Glutamatergic neuron (in vitro differentiated cells): ENCODE measurements at regions not wholly inside any gene's neighbourhood (a gene's known extent, or its start where the extent isn't known, plus 50 kb on each side); places are given as distances from the start of the nearest gene placed in this dataset.

Experiments
- DNase-seq: peaks from one replicate; pipeline ENCODE4 v3.0.0; 2022
- H3K27ac Mint-ChIP-seq: one replicate; pipeline ENCODE4 v1.8.0; 2020; ENCODE audit warnings: mild to moderate bottlenecking, mixed read lengths, inconsistent platforms; ENCODE audit not compliant: unreplicated experiment
- H3K27me3 Mint-ChIP-seq: one replicate; pipeline ENCODE4 v1.8.0; 2020; ENCODE audit warnings: mild to moderate bottlenecking, moderate library complexity, mixed read lengths, inconsistent platforms; ENCODE audit not compliant: unreplicated experiment
- H3K36me3 Mint-ChIP-seq: one replicate; pipeline ENCODE4 v1.8.0; 2020; ENCODE audit warnings: mild to moderate bottlenecking, mixed read lengths, inconsistent platforms; ENCODE audit not compliant: unreplicated experiment
- H3K4me1 Mint-ChIP-seq: one replicate; pipeline ENCODE4 v1.8.0; 2020; ENCODE audit warnings: mild to moderate bottlenecking, low read depth, mixed read lengths, inconsistent platforms; ENCODE audit not compliant: unreplicated experiment
- H3K4me3 Mint-ChIP-seq: one replicate; pipeline ENCODE4 v1.8.0; 2020; ENCODE audit warnings: mild to moderate bottlenecking, mixed read lengths, inconsistent platforms; ENCODE audit not compliant: unreplicated experiment
- H3K9me3 Mint-ChIP-seq: one replicate; pipeline ENCODE4 v1.8.0; 2020; ENCODE audit warnings: mild to moderate bottlenecking, moderate library complexity, mixed read lengths, inconsistent platforms; ENCODE audit not compliant: unreplicated experiment
- TF ChIP-seq, protein P1 (sequence below): fragments of 200-600 bp; sonication (generic); IDR thresholded peaks from one replicate; pipeline ENCODE4 v1.5.0; 2021; ENCODE audit not compliant: partially characterized antibody, unreplicated experiment

DNA sequence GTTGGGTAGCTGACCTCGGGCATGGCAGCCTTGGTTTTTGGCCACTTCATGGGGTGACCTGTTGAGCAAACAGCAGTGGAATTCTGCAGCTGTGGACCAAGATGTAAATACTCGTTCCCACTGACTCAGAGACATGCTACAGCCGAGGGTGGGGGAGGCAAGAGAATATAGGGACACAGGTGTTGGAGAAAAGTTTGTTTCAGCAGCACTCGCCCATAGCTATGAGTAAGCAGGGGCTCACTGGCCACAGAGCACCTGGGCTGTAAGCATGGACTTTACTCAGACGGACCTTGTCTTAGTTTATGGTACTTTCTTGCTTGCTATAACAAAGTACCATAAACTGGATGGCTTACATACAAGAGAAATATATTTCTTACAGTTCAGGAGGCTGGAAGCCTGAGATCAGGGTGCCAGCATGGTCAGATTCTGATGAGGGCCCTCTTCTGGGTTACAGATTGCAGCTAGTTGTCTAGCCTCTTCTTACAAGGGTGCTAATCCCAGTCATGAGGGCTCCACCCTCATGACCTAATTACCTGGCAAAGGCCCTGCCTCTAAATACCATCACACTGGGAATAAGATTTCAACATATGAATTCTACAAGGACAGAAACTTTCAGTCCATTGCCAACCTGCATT lies 437.2 kb upstream of the DAB1 start:
- TF ChIP-seq, protein P1, sequence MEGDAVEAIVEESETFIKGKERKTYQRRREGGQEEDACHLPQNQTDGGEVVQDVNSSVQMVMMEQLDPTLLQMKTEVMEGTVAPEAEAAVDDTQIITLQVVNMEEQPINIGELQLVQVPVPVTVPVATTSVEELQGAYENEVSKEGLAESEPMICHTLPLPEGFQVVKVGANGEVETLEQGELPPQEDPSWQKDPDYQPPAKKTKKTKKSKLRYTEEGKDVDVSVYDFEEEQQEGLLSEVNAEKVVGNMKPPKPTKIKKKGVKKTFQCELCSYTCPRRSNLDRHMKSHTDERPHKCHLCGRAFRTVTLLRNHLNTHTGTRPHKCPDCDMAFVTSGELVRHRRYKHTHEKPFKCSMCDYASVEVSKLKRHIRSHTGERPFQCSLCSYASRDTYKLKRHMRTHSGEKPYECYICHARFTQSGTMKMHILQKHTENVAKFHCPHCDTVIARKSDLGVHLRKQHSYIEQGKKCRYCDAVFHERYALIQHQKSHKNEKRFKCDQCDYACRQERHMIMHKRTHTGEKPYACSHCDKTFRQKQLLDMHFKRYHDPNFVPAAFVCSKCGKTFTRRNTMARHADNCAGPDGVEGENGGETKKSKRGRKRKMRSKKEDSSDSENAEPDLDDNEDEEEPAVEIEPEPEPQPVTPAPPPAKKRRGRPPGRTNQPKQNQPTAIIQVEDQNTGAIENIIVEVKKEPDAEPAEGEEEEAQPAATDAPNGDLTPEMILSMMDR, result no peak
- Mint-ChIP-seq H3K9me3 (no peaks in the 10 kb centered on the region), H3K27me3 (no peaks in the 10 kb centered on the region), H3K27ac (no peak overlapping the region), H3K4me1 (no peaks in the 10 kb centered on the region), H3K4me3 (no peak overlapping the region), H3K36me3 (no peaks in the 10 kb centered on the region)
- DNase-seq, result no peak

GRCh38 chr1:57860325-57860724 lies 436.5 kb upstream of the DAB1 start:
- Mint-ChIP-seq H3K27ac (no peak overlapping the region), H3K27me3 (no peaks in the 10 kb centered on the region), H3K9me3 (no peaks in the 10 kb centered on the region), H3K36me3 (no peaks in the 10 kb centered on the region), H3K4me1 (no peaks in the 10 kb centered on the region), H3K4me3 (no peak overlapping the region)
- DNase-seq, result no peak
- TF ChIP-seq, protein P1, result no peak

DNA sequence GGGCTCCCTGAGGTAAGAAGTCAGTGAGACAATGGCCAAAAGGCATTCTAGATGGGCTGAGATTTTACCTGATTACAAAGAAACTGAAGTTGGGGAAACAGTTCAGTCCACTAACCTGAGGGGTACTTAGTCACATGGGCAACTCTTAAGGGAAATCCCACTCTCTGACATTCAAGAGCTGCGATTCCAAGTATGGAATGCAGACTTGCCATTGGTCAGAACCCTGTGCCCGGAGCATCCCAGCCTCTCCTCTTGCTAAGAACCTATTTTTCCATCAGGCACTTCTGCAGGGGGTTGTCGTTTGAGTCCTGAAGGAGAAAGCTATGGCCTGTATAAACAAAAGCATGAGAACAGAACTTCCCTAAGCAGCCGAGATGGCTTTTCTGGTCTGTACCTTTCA lies 434.9 kb upstream of the DAB1 start:
- H3K4me1 Mint-ChIP-seq, result no peaks in the 10 kb centered on the region
- H3K27me3 Mint-ChIP-seq, result no peaks in the 10 kb centered on the region
- H3K4me3 Mint-ChIP-seq, result no peak overlapping the region
- no peaks in the 10 kb centered on the region for H3K9me3 Mint-ChIP-seq
- TF ChIP-seq, protein P1, result no peak
- no peaks in the 10 kb centered on the region for H3K36me3 Mint-ChIP-seq
- no peak for DNase-seq
- no peak overlapping the region for H3K27ac Mint-ChIP-seq

GRCh38 chr1:57857809-57858208 lies 433.9 kb upstream of the DAB1 start:
- no peaks in the 10 kb centered on the region for H3K27me3 Mint-ChIP-seq
- H3K4me3 Mint-ChIP-seq, result no peak overlapping the region
- H3K4me1 Mint-ChIP-seq, result no peaks in the 10 kb centered on the region
- DNase-seq, result no peak
- H3K9me3 Mint-ChIP-seq, result no peaks in the 10 kb centered on the region
- H3K27ac Mint-ChIP-seq, result no peak overlapping the region
- no peaks in the 10 kb centered on the region for H3K36me3 Mint-ChIP-seq
- TF ChIP-seq, protein P1, result no peak

- Mint-ChIP-seq H3K4me1 (no peaks in the 10 kb centered on the region), H3K27me3 (no peaks in the 10 kb centered on the region), H3K27ac (no peak overlapping the region), H3K36me3 (no peaks in the 10 kb centered on the region), H3K4me3 (no peak overlapping the region), H3K9me3 (no peaks in the 10 kb centered on the region)
- no peak for DNase-seq
- TF ChIP-seq, protein P1, result no peak
Observed at GRCh38 chr1:57854436-57854835, 430.6 kb upstream of the DAB1 start.
